NCI-H526 treated with DMSO at 0.1 percent for 48 hours (cell line): ENCODE measurements at regions not wholly inside any gene's neighbourhood (a gene's known extent, or its start where the extent isn't known, plus 50 kb on each side); places are given as distances from the start of the nearest gene placed in this dataset.
"Not testable (repeated sequence)": the region's sequence is repeated elsewhere in the genome, so short reads cannot be mapped to it uniquely, and the experiment has no call there.

ENCODE experiments used
- DNase-seq: peaks from one replicate; lab custom pipeline; 2025; lab: John Stamatoyannopoulos, UW

DNA sequence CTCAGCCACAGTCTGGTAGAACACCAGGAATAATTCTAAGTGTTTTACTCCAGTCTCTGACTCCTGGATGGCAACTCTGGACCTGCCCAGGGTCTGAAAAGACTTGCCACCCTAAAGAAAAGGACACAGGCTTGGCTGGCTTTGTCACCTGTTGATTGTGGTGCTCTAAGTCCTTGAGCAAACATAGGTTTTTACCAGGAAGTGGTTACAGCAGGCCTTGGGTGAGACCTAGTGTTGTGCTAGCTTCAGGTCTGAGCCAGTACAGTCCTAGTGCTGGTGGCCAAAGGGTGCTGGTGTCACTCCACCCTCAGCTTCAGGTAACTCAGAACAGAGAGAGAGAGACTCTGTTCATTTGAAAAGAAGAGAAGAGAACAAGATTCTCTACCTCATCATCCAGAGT, 1239.4 kb upstream of the CRIM1 start:
- no peak for DNase-seq

DNA sequence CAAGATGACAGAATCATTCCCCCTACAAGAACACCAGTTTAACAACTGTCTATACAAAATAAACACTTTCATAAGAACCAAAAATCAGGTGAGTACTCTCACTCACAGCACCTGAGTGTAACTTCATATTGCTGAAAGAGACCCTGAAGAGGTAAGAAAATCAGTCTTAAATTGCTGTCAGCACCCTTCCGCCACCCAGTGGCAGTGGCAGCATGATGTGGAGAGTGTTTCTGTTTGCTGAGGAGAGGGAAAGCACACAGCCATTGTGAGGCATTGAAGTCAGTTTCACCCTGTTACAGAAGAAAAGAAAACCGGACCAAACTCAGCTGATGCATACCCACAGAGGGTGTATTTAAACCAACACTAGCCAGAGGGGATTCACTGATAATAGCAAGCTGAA, 1240.8 kb upstream of the CRIM1 start:
- DNase-seq: no peak

DNA sequence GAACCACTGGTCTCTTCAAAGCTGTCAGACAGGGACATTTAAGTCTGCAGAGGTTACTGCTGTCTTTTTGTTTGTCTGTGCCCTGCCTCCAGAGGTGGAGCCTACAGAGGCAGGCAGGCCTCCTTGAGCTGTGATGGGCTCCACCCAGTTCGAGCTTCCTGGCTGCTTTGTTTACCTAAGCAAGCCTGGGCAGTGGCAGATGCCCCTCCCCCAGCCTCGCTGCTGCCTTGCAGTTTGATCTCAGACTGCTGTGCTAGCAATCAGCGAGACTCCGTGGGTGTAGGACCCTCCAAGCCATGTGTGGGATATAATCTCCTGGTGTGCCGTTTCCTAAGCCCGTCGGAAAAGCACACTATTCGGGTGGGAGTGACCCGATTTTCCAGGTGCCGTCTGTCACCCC, 1243.2 kb upstream of the CRIM1 start:
- DNase-seq: not testable (repeated sequence)

DNA sequence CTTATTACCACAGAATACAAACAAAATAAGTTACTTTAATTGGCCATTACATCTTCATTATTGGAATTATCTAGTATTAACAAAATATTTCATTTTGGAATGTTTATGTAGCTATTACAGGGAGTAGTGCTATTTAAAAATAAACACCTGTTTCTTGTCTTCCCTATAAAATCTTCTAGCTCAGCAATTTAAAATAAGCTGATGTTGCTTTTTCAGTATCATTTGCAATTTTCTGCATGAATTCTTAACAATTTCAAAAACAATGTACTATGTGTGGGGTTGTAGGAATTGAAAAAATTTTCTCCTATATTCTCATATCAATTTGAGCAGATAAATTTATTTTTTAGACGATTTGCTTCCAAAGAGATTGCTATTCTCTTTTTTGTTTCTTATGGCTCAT, 1251.3 kb upstream of the CRIM1 start:
- DNase-seq: no peak

DNA sequence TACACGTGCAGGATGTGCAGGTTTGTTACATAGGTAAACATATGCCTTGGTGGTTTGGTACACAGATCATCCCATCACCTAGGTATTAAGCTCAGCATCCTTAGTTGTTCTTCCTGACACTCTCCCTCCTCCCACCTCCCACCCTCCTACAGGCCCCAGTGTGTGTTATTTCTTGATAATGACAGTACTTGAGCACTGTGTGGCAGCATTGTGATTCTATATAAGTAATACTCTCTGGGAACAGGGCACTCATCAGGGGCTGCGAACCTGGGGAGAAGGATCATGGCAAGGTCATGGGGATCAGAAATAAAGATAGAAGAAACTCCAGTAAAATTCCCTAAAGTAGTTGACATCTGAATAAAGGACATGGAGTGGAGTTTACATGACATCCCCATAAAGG, 1256.2 kb upstream of the CRIM1 start:
- no peak for DNase-seq

DNA sequence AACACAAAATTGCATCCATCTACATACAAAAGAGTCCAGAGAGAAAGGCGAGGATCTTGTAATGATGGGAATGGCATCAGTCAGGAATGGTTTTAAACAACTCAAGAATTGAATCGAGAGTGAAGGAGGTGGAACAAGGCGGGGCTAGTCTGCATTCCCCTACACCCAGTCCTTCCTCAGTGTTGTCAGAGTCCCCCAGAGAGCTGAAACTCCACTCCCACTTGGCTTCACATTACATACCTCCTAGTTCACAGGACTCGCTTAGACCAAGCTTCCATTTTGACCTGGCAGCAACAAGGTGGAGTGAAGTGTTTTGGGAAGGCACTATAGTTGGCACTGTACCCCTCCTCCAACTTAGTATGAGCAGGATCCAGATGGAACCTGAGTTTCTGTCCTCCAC, 1273.5 kb upstream of the CRIM1 start:
- no peak for DNase-seq

DNA sequence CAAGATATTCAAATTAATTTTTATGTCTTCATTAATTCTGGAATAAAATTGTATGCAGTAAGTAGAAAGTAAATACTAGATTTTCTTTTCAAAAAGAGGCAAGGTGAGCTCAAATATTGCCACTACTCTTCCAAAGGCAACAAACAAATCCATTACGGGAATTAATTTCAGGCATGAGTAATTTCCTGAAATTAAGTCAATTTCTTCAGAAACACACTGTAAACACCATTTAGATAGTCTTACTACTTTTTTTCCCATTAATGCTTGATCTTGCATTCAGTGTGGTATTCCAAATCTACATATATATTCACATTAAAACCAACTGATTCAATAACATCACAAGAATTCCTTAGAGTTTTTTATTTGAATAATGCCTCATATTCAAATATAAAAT, 1274.0 kb upstream of the CRIM1 start:
- DNase-seq: no peak

DNA sequence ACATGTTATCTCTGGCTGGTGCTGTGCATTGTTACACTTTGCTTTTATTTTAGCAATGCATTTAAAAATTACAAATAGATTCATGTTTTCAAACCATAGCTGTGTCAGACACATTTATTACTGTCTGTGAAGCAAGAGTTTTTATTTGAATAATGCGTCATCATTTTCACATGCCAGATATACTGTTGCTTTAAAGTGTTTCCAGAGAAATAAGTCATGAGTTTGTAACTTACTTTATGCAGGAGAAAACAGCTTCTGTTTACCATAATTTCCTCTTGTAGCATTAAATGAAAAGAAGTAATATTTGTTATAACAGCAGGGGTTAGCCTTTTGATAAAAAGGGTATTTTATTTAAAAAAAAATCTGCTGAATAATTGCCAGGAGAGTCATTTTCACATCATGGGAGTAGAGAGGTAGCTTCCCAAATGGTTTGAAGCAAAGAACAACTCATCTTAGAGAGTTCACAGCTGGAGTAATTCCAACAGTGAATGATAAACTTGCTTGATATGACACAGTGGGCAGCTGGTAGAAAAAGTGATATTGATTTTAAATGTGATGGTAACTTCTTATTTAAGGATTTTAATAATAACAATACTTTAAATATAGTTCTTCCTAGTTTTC, 1274.5 kb upstream of the CRIM1 start:
- DNase-seq: no peak

DNA sequence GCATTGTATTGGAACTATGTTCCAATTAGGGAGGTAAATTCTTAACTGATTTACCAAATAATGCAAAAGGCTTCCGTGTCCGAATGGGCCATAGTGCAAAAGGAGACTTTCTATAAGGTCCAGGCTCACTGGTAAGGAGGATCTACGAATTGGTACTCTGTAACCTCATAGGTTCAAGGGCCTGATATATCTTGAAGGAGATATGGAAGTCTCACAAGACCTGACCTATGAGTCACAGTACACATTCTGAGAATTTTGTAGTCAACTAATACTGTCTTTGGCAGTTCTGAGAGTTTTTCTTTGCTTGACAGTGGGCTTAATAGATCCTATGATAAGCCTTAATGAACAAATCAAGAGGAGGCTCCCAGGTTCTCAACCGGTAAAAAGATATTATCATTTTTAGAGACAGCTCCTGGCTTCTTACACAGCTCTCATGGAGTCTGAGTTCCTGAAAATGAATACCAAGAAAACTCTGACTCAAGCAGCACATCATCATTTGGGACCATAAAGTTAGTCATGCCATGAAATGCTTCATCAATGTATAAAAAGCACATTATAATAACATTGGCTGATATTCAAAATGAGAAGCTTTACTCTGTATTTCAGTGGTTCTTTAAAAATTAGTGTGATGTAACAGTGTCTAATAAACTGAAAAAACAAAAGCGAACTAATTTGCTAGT, 1275.2 kb upstream of the CRIM1 start:
- no peak for DNase-seq

DNA sequence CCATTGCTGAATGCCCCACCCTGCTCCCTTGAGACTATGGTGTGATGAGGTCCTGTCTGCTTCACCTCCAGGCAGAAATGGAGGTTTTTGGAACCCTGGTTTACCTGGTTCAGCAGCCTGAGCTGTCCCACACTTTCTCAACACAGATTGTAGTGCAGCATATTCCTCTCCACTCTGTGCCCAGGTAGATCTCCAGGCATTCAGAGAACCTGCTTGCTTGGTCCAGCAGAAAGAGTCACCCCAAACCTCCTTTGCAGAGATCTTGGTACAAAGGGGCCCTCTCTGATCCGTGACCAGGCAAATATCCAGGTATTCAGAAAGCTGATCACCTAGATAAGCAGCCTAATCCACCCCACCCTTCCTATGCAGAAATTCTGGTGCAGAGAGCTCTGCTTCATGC, 1288.2 kb upstream of the CRIM1 start:
- no peak for DNase-seq

DNA sequence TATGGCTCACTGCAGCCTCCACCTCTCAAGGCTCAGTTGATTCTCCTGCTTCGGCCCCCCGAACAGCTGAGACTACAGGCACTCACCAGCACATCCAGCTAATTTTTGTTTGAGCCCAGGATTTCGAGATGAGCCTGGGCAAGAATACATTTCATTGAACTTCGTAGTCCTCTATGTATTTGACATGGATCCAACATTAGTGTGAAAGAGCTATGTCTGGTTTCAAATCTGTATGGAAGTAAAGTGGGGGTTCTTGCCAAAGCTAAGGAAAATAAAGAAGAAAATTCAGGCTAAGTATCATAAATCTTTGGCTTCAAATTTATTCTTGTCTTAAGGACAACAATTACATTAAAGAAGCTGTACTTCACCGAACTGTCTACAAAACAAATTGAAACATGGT, 1291.7 kb upstream of the CRIM1 start:
- DNase-seq: no peak

DNA sequence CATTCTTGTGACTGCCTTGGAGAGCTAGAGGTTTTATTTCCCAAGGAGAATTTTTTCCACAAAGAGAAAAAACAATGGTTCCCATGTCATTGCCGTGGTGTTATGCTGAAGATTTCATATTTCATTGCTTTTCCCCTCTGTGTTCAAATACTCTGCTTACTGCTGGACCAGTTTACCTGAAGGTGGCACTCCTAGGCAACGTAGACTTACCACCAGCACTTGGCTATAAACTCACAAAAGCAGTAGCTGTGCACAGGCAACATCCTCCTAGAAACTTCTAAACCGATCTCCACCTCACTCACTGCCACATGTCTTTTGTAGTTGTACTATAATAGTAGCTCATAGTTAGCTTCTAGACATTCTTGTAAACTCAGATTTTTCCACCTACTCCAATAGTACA, 1319.7 kb upstream of the CRIM1 start:
- DNase-seq: peak; percentile 31

DNA sequence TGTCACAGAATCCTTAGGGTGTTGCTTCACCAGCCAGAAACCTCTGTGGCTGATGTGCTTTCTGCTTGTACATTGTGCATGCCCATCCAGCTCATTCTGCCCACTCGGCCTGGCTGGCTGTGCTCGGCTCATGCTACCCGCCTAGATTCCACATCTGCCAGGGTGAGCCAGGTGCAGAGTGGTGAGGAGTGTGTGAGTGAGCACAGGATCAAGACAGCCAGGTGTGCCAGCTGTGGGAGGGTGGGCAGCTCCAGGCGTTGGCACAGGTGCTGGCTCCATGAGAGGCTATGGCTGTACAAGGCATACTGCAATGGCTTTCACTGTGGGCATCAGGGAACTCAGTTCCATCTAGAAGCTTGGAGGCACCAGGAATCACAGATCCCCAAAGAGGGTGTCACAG, 1321.8 kb upstream of the CRIM1 start:
- DNase-seq: no peak

DNA sequence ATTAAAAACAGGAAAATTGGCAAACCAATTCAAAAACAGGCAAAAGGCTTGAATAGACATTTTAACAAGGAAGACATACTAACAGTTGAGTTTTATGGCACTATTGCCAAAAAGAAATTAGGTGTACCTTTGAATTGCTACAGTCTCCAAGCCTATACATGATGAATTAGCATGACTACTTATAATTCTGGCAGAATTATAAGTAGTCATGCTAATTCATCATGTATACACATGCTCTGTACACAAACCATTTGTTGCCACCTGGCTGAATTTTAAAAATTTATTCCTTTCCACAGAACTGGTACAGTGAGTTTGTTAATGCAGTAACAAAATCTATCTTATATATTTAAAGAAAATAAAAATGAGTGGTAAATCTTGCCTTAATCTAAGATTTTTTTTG, 1332.0 kb upstream of the CRIM1 start:
- no peak for DNase-seq

DNA sequence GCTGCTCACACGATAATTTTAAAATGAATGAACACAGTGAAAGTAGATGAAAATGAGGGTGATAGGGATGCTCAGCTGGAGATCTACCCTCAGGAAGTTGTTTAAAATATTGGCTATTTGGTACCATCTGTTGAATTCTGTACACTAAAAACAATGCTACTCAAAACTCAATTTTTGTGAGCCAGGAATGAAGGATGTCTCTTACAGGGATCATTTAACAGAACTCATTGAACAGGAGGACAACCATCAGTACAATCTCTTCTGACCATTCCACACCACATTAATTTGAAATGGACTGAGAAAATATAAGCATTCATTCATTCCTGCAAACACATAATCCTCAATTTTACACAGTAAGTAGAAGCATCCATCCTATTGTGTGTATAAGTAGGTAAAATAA, 1355.1 kb upstream of the CRIM1 start:
- no peak for DNase-seq

DNA sequence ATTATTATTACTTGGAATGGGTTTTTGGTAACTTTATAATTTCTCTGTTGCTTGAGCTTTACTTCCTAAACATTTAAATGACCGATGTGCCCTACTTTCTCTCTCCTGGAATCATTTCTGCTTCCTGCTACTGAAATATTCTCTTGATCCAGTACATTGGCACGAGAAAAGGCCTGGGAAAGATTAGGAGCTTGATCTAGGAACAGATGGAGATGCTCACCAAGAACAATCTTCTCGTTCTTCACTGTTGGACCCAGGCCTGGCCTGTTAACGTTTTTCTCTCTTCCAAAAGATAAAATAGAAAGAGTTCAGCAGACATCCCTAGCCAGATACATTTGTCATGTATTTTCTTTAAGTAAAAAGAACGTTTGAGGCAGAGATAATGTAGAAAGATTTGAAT, 1356.8 kb upstream of the CRIM1 start:
- no peak for DNase-seq

DNA sequence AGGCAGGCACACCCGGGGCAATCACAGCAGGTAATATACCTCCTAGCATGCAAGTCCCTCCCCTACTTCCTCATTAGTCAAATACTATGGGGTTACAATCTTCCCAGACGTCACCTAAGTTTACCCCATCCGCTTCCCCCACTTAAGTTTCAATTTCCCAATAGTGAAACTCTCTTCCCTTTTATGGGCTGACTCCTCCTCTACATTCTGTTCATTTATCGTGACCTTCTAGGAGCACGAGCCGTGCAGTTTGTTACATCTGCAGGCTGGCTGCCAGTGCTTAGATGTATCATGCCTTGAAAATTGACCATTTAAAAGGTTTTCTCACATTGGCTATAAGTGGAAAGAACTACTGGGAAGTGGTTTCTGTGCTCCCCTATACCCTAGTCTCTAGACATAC, 1357.8 kb upstream of the CRIM1 start:
- DNase-seq: no peak

DNA sequence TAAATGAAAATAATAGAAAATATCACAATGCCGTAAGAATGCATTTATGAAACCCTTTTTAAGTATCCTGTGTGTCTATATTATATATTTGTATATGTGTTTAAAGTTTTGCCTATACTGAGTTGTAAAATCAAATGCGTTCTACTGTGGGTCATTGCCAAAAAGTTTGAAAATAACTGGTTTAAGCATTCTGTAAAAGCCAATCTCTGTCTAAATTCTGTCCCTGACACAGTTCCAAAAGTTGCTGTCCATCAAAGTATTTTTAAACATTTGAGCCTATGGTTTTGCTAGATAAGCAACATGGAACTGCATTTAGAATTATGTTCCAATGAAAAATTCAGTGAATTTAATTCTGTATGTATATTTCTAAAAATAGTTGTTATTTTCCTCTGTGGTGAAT, 1360.4 kb upstream of the CRIM1 start:
- DNase-seq: no peak

DNA sequence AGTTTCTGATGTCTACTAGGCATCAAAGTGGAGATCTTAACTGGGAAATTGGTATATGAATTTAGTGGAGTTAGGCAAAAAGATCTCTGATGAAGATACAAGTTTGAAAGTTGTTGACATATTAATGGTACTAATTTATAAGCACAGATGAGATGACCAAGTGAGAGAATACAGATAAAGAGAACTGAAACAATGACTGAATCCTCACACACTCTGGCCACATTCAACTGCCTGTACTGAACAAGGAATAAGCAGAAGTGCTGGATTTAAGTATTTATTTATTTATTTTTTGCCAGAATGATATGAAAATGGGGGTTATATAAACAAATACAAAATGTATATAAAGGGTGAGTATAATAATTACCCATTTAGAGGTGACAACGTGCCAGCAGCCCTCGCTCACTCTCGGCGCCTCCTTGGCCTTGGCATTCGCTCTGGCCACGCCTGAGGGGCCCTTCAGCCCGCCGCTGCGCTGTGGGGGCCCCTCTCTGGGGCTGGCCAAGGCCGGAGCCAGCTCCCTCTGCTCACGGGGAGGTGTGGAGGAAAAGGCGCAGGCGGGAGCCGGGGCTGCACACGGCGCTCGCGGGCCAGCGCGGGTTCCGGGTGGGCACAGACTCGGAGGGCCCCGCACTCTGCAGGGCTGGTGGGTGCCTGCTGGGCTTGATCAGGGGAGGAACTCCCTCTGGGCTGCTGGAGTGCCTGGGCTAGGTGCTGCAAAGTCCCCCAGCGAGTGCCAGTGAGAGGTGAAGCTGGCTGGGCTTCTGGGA, 1363.9 kb upstream of the CRIM1 start:
- no peak for DNase-seq

DNA sequence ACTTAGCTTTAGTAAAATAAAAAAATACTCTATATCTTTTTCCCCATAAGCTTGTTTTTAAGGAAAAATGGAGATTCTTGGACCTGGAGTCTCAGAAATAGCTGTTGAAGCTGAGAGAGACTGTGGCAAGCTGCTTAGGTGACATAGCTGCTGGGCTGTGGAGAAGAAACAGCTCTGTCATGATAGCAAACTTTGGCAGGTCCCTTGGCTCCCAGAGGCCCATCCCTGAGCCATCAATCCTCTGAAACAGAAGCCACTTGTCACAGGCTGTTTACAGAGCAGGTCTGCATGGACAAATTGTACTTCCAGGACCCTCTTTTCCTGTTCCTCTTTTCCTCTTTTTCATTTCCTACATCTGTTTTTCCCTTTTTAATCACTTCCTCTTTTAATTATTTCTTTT, 1370.1 kb upstream of the CRIM1 start:
- no peak for DNase-seq

DNA sequence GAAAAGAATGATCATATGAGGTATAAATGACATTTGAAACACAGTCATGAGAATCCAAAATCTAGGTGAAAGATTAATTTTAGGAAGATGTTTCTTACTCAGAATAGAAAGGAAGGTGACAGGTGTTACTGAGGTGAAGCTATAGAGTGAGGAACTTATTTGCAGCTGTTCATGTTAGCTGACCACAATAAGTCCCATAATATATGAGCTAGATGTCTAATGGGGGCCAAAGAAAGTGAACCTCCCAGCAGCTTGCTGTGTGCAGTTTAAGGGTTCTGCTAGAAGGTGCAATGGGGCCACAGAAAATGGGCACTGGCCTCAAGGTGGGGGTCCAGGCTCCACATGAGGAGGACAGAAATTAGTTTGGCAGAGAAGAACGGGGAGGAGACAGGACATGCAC, 1374.9 kb upstream of the CRIM1 start:
- no peak for DNase-seq

DNA sequence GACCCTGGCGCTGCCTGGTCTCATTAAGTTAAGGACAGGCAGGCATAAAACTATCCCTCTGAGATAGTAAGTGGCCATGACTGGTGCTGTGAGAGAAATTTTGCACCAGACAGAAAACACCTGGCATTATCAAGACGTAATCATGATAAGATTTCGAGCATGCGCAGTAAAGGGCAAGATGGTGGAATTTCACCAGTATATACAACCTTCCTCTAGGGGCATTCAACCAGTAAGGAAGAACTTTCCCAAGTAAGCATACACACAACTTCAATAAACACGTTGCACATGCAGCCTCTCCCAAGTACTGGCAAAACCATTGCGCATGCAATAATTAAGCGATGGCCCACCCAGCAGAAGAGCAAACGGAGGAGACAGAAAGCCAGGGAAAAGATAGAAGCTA, 1376.4 kb upstream of the CRIM1 start:
- DNase-seq: no peak

DNA sequence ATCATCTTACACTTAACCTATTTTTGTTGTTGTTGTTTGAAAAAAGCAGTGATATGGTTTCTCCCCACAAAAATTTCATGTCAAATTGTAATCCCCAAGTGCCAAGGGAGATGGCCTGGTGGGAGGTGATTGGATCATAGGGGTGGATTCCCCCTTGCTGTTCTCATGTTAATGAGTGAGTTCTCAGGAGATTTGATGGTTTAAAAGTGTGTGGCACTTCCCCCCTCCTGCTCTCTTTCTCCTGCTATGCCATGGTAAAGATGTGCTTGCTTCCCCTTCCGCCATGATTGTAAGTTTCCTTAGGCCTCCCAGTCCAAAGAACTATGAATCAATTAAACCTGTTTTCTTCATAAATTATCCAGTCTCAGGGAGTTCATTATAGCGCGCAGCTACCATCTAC, 1362.7 kb upstream of the FAM98A start:
- no peak for DNase-seq

DNA sequence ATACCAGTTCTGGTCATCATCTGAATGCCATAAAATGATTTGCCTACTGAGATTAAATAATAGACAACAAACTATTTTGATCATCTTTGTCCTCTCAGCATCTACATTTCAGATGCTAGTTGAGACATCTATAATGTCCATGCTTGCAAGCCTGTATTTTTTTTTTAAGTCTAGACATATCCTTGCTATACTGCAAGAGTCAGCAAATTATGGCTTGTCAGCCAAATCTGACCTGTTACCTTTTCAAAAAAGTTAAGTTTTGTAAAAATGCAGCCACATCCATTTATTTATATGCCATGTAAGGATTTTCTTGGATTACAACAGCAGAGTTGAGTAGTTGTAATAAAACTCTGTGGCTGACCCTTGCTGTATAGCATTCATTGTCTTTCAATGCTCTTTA, 1355.7 kb upstream of the FAM98A start:
- DNase-seq: no peak
